ENCODE measurements at regions not wholly inside any gene's neighbourhood (a gene's known extent, or its start where the extent isn't known, plus 50 kb on each side); places are given as distances from the start of the nearest gene placed in this dataset.

GRCh38 chr2:199680482-199680881 lies 170.5 kb downstream of the FTCDNL1 start:
- no peak for TF ChIP-seq POLR2A (IDR thresholded peaks at IDR 0.05; ENCODE audit: low read depth, low read length)
- no peak for TF ChIP-seq POLR2AphosphoS5 (IDR thresholded peaks at IDR 0.05; ENCODE audit: low read depth, low read length)
